Epidermal melanocyte (primary cell): ENCODE measurements at regions not wholly inside any gene's neighbourhood (a gene's known extent, or its start where the extent isn't known, plus 50 kb on each side); places are given as distances from the start of the nearest gene placed in this dataset.

ENCODE experiments used
- DNase-seq: peaks from one replicate; pipeline ENCODE4 v3.0.0; 2011; ENCODE audit warnings: low spot score; ENCODE audit not compliant: insufficient read length

GRCh38 chr3:68467465-68467864 is 464.9 kb downstream of the TAFA4 start:
- no peak for DNase-seq

- no peak for DNase-seq
These were observed 473.8 kb downstream of the TAFA4 start for GRCh38 chr3:68458581-68458980.

- no peak for DNase-seq
These were observed 483.6 kb downstream of the TAFA4 start for GRCh38 chr3:68448510-68449383.

GRCh38 chr3:68447885-68448284 is 484.5 kb downstream of the TAFA4 start:
- DNase-seq = no peak

GRCh38 chr3:68441054-68441453 is 491.3 kb downstream of the TAFA4 start:
- no peak for DNase-seq

GRCh38 chr3:68436619-68437401 is 495.5 kb downstream of the TAFA4 start:
- no peak for DNase-seq

GRCh38 chr3:68428495-68428894 is 503.9 kb downstream of the TAFA4 start:
- no peak for DNase-seq

GRCh38 chr3:68424796-68425460 is 507.4 kb downstream of the TAFA4 start:
- DNase-seq = no peak

GRCh38 chr3:68408626-68409025 is 523.7 kb downstream of the TAFA4 start:
- no peak for DNase-seq

- DNase-seq = no peak
These were observed 528.6 kb downstream of the TAFA4 start for GRCh38 chr3:68403741-68404140.

- no peak for DNase-seq
These were observed 530.0 kb downstream of the TAFA4 start for GRCh38 chr3:68402235-68402918.

- DNase-seq = no peak
These were observed 553.7 kb downstream of the TAFA4 start for GRCh38 chr3:68378631-68379030.

- no peak for DNase-seq
These were observed 558.6 kb downstream of the TAFA4 start for GRCh38 chr3:68373727-68374126.

GRCh38 chr3:68363796-68364195 is 568.6 kb downstream of the TAFA4 start:
- DNase-seq = no peak

- DNase-seq = no peak
These were observed 571.9 kb downstream of the TAFA4 start for GRCh38 chr3:68360492-68360891.

GRCh38 chr3:68345781-68346180 is 586.6 kb downstream of the TAFA4 start:
- DNase-seq = no peak

- DNase-seq = no peak
These were observed 589.9 kb downstream of the TAFA4 start for GRCh38 chr3:68342426-68342825.

GRCh38 chr3:68336042-68336441 is 596.3 kb downstream of the TAFA4 start:
- DNase-seq = no peak

GRCh38 chr3:68334367-68334986 is 597.9 kb downstream of the TAFA4 start:
- DNase-seq = no peak

GRCh38 chr3:68328049-68328448 is 604.3 kb downstream of the TAFA4 start:
- DNase-seq = no peak

- no peak for DNase-seq
These were observed 616.4 kb downstream of the TAFA4 start for GRCh38 chr3:68315964-68316363.
